HG02981 (cell line): ENCODE measurements at regions not wholly inside any gene's neighbourhood (a gene's known extent, or its start where the extent isn't known, plus 50 kb on each side); places are given as distances from the start of the nearest gene placed in this dataset.

Experiments
- ATAC-seq: cut with Tn5 transposase; IDR thresholded peaks from one replicate; pipeline ENCODE4 v1.9.1; 2021; ENCODE audit warnings: mild to moderate bottlenecking, moderate library complexity; ENCODE audit not compliant: unreplicated experiment

DNA sequence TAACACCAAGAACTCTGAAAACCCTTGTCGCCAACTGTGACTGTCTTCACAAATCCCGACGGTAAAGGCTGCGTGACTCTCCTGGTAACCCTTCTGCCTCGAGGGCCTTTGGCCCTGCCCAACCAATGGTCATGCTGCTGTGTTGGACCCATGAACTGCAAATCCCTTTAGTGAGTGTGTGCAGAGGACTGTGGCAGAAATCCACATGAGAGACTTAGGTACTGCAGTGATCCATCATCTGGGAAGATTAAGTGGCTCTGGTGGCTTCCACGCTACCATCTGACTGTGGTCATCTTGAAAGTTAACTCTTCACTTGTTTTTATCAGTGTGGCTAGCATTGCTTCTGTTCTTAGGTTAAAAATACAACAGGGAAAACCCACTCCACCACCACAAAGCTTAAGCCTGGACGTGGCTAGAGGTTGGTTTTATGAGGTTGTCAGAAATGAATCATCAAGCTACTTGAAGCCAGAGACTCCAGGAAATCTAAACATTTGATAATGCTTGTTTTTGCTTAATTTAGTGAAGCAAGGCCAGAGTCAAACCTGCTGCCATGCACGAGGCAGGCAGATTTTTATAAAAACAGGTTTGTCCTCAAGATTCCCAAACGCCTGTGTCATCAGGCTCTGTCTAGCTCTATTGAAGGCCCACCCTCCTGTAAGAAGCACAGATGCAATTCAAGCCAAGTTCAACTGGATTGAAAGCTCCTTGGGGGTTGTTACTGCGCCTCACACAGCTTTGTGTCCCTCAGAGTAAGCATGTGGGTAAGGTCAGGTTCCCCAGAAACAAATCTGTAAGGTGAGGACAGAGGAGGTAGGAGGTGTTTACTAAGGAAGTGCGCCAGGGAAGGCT is 52.7 kb upstream of the ERCC6L2 start:
- peak; percentile 85 for ATAC-seq

GRCh38 chr9:95822015-95822414 is 53.5 kb upstream of the ERCC6L2 start:
- no peak for ATAC-seq

GRCh38 chr9:95820074-95820473 is 55.4 kb upstream of the ERCC6L2 start:
- no peak for ATAC-seq

DNA sequence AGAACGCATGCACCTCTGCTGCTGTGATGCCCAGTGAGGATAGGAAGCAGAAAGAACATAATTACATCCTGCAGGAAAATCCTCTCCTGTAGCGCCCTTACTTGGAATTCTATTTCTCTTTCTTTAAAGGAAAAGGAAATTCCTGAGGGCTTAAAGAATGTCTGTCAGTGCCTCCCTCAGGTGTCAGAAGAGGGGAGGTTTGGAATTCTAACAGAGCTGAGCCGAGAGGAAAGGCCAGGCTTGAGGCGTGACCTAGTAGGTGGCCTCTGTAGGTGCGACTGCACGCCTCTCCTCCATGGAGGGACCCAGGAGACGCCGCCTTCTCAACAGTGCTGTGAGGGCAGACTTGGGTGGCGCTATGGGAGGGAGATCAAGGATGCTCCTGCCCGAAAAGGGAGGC is 55.9 kb upstream of the ERCC6L2 start:
- ATAC-seq, result no peak

- ATAC-seq, result no peak
These were observed 58.3 kb upstream of the ERCC6L2 start for GRCh38 chr9:95817205-95817604.

DNA sequence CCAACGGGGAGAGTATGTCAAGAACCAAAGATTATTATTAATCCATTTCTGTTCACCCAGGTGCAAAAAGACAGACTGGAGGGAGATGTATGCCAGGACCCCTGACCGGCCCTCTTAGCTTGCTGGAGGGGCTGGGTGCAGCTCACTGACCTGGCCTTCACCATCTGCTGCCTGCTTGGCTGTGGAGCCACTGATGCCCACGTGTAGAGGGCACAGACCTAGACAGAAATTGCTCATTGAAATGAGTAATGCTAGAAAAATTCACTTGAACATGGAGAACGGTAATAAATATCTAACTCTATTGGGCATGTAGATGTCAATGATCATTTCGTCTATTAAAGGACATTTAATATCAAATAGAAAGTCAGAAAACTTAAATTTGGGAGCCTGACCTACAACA is 58.8 kb upstream of the ERCC6L2 start:
- ATAC-seq, result no peak

DNA sequence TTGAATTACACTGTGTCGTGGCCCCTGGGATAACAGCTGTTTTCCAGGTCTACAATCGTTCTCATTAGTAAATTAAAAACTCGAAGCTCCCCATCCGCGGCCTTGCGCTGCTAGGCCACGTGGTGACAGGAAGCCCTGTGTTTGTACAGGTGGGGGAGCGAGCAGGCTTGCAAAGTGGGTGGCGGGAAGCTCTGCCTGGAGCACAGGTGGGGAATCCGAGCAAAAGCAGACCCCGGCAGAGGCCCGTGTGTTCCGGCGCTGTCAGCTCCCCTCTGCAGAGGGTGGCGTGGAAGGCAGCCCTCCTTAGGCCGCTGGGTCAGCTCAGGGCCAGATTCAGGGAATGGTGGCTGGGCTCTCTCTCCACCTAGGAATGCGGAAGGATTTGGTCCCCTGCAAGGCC is 59.5 kb upstream of the ERCC6L2 start:
- ATAC-seq, result no peak

- no peak for ATAC-seq
These were observed 60.4 kb upstream of the ERCC6L2 start for GRCh38 chr9:95815133-95815532.

- ATAC-seq, result no peak
These were observed 61.6 kb upstream of the ERCC6L2 start for GRCh38 chr9:95813923-95814322.

DNA sequence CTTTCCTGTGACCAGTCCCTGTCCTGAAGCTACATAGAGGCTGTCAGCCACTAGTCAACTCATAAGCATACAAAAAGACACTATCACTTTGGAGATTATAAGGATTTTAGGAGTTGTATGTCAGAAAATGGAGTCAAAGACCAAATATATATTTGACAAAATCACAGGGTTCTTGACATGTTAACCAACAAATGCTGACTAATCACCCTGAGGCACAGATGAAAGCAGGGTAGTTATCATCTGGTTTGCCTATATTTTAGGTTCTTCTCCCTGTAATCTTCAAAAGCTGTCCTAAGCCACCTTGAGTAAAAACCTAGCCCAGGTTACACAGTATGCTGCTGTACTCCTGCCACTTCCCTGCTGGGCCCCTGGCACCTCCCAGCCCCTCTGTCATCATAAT is 64.7 kb upstream of the ERCC6L2 start:
- ATAC-seq, result no peak

DNA sequence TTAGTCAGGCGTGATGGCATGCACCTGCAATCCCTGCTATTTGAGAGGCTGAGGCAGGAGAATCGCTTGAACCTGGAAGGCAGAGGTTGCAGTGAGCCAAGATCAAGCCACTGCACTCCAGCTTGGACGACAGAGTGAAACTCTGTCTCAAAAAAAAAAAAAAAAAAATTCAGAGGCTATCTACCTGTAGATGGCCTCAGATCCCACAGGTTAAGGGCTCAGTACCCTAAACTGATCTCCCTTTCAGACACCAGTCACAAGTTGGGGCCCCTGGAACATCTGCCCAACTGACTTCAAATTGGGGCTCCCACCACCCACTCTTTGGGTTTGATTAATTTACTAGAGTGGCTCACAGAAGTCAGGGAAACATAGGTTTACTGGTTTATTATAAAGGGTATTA is 65.4 kb upstream of the ERCC6L2 start:
- no peak for ATAC-seq

DNA sequence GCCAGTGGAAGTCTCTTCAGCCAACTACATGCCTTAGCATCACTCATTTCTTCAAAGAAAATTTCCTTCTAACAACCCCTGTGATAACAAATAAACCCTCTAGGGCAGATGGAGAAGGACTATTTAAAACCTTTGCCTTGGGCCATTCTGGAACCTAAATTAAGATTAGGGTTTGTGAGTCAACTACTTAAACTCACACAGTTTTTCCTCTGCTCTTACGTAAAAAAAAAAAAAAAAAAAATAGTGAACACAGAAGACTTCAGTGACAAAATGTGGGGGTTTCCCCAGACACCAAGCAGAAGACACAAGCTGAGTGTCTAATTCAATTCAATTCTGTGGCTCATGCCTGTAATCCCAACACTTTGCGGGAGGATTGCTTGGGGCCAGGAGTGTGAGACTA is 65.8 kb upstream of the ERCC6L2 start:
- ATAC-seq, result no peak

DNA sequence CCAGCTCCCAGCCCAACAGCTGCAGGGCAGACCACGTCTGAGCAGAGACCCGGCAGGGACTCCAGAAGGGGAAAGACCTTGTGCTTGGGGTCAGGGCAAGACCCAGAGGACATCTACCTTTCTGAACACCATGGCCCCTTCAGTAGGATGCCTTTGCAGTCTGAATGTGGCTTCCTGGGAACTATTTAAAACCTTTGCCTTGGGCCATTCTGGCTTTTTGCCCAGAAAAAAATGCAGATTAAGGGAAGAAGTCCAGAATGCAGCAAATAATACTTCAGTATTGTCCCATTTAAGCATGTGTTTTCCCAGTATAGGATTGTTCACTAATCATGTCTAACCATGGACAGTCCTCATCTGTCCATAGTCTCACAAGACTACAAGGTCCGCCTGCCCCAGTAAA is 67.5 kb upstream of the ERCC6L2 start:
- ATAC-seq, result no peak

- ATAC-seq, result no peak
These were observed 68.1 kb upstream of the ERCC6L2 start for GRCh38 chr9:95807326-95807947.

GRCh38 chr9:95803197-95803596 is 72.3 kb upstream of the ERCC6L2 start:
- ATAC-seq, result no peak

GRCh38 chr9:95801797-95802196 is 73.7 kb upstream of the ERCC6L2 start:
- ATAC-seq, result no peak

DNA sequence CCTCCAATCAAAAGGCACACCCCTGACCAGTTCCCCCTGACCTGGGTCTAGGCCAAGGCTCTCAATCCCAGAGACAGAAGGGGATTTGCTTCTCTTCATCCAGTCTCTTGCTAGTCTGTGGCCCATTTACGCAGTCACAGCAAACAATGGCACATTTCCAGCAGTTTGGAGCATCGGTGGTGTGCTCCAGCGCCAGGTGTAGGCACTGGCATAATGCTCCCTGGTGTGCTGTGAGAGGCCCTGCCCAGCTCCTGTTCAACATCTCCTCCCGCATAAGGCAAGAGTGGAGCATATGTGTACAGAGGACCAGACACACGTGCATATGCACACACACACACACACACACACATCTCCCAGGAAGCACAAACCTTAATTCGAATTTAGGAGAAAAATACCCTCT is 79.5 kb upstream of the ERCC6L2 start:
- no peak for ATAC-seq

GRCh38 chr9:95793924-95794828 is 81.3 kb upstream of the ERCC6L2 start:
- no peak for ATAC-seq

- no peak for ATAC-seq
These were observed 83.8 kb upstream of the ERCC6L2 start for GRCh38 chr9:95791695-95792094.

- ATAC-seq, result no peak
These were observed 84.2 kb upstream of the ERCC6L2 start for GRCh38 chr9:95791286-95791685.

GRCh38 chr9:95788521-95788991 is 86.9 kb upstream of the ERCC6L2 start:
- ATAC-seq, result no peak
